ACHN (cell line): ENCODE measurements at regions not wholly inside any gene's neighbourhood (a gene's known extent, or its start where the extent isn't known, plus 50 kb on each side); places are given as distances from the start of the nearest gene placed in this dataset.
"Not testable (repeated sequence)": the region's sequence is repeated elsewhere in the genome, so short reads cannot be mapped to it uniquely, and the experiment has no call there.

Experiments
- DNase-seq: peaks from one replicate; pipeline ENCODE4 v3.0.0-alpha.2; 2015
- in situ Hi-C: cut with HindIII; loops from 2 replicates; pipeline ENCODE4 v1.10.0; 2017; ENCODE audit warnings: low sequenced_read_pairs, low pct_ligation_motif_present, low pct_unique_long_range_greater_than_20kb

DNA sequence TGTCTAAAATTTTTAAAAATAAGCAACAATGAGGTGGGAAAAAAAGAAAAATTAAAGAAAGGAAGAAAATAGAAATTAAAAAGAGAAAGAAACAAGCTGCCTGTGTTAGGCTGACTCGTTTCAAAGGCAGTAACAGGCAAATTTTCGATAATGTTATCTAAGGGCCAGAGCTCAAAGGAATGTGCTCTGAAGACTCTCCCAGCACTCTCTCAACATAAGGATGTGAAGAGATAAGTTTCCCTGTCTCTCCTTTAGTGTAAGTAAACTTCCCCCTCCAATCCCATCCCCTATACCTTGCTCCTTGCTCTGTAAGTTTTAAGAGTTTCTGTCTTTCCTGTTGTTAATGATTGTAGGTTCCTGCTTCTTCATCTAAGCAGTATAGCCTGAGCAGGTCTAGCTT, 172.8 kb downstream of the TEX13C start:
- in situ Hi-C loops: no loop called here
- DNase-seq: no peak

DNA sequence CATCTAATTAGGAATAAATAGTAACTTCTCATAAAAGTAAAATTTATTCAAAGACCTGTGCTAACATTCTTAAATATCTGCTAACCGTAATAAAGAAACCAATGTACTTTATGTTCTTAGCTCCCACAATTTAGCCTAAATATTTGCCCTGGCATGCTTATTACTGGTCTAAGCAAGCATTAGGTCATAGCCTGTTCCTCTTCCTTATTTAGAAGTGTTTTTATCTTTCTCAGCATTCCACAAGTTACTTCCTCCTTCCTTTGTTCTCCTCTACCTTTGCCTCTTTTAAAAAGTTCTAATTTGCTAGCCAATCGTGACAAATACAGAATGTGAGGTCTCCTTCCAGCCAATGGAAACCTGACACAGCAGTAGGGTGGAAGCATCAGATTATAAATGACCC, 173.3 kb downstream of the TEX13C start:
- in situ Hi-C loops, DNase-seq: not testable (repeated sequence)

DNA sequence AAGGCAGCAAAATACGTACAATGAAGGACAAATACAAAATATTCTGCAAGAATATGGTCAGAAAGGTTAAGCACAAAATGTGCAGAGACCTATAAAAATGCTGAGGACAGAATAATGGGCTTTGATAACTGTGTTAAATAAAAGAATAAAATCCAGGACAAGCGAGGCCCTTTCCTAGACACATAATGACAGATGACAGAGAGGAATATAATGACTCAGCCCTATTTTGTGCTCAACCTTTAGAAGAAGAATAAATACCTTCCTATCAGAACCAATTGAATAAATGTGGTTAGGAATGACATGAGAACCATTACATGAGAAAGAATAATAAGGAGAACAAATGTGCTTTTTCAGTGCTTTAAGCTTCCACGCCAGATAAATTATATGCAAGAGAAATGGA, 178.0 kb downstream of the TEX13C start:
- DNase-seq: no peak
- in situ Hi-C loops: no loop called here

DNA sequence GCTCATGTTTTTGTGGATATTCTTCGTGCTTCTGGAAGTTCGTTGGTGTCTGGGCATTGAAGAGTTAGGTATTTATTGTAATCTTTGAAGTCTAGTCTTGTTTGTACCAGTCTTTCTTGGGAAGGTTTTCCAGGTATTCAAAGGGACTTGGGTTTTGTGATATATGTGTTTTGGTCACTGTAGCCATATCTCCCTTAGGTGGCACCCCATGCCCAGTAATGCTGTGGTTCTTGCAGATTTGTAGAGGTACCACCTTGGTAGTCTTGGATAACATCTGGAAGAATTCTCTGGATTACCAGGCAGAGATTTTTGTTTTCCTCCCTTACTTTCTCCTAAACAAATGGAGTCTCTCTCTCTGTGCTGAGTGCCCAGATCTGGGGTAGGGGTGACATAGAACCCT, 184.1 kb downstream of the TEX13C start:
- in situ Hi-C loops: no loop called here
- DNase-seq: no peak

DNA sequence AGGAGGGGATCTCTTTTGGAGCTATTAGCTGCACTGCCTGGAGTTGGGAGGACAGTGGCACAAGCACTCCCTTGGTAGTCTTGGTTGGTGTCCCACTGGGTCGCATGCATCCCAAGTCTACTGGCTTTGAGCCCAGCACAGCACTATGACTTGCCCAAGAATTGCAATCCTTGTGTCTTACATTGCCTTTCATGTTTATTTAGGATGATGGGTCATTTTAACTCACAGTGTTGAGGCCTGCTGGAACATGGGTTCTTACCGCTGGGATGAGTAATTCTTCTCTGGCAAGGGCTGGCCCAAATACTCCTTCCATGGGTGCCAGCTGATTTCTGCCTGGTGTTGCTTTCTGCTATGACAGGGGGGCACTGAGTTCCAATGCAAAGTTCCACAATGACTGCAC, 185.5 kb downstream of the TEX13C start:
- in situ Hi-C loops: no loop called here
- no peak for DNase-seq

DNA sequence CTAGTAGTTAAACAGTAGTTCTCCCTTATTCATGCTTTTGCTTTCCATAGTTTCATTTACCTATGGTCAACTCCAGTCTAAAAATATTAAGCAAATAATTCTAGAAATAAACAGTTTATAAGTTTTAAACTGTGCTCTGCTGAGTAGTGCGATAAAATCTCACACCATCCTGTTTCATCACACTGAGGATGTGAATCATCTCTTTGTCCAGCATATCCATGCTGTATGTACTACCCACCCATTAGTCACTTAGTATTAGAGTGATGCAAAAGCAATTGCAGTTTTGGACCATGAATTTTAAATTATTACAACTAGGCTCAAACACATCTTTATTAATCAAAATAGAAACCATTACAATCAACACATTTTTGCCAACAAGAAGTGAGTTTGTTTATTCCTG, 187.4 kb downstream of the TEX13C start:
- in situ Hi-C loops: no loop called here
- DNase-seq: no peak

DNA sequence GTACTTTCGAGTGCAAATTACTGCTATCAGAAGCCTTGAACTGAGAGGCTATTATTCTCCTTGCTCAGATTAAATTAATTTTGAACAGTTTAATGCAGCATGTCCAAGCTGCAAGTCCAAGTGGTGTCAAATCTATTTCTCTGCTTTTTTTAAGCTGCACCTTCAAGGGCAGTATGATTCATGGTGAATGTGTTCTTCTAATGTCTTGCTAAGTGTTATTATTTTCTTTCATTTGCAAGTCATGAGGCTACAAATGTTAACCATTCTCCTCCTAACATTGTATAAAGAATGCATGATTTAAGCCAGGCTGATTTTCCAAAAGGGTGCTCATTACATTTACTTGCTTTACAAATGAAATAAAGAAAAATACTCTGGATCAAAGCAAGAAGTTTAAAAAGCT, 200.4 kb downstream of the TEX13C start:
- in situ Hi-C loops: no loop called here
- DNase-seq: no peak

DNA sequence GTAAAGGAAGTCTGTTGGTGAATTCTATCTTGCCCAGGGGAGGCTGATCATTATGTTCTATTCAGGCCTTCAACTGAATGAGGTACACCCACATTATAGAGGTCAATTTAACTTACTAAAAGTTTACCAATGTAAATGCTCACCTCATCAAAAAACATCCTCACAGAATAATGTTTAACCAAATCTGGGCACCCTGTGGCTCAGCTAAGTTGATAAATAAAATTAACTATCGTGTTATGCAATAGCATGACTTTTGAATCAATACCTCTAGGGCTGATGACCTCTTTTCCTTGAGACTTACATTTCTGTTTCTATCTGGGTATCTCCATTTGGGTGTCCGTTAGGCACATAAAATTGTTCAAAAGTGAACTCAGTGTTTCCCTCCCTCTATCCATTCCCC, 203.1 kb downstream of the TEX13C start:
- no peak for DNase-seq
- in situ Hi-C loops: no loop called here

DNA sequence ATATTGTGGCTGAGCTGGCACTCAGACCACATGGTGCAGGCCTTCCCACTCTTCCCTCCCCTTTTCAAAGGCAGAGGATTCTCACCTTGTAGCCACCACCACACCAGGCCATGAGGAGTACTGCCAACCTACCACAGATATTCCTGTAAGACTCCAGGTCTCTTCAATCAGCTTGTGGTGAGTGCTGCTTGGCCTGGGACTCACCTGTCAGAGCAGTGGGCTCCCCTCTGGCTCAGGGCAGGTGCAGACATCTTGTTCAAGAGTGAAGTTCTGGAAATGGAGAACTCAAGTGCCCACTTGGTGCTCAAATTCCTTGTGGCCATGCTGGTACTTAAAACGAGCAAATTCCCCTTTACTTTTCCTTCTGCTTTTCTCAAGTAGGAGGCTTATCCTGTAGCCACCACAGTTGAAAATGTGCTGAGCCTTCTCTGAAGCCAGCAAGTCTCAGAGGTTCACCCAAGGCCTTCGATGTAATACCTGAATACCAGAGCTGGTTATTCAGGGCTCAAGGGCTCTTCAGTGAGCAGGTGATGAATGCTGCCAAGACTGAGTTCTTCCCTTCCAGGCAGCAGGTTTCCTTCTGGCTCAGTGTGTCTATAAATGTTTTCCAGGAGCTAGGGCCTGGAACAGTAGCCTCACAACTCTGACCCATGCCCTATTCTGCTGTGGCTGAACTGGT, 212.9 kb downstream of the TEX13C start:
- in situ Hi-C loops: no loop called here
- no peak for DNase-seq

DNA sequence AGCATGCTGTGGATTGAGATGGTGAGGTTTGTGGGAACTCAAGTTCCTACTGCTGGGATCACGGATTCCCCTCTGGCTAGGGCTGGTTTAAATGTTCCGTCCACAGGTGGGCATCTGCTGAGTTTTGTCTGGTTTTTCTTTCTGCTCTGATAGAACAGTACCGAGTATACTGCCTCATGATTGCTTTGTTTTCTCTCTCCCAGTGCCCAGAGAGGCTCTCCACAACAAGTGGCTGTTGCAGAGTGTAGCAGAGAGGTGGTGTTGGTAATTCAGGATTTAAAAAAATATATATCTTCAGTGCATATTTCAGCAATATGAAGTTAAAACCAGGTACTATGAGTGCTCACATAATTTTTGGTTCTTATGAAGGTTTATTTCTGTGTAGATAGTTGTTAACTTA, 213.7 kb downstream of the TEX13C start:
- in situ Hi-C loops: no loop called here
- DNase-seq: no peak

DNA sequence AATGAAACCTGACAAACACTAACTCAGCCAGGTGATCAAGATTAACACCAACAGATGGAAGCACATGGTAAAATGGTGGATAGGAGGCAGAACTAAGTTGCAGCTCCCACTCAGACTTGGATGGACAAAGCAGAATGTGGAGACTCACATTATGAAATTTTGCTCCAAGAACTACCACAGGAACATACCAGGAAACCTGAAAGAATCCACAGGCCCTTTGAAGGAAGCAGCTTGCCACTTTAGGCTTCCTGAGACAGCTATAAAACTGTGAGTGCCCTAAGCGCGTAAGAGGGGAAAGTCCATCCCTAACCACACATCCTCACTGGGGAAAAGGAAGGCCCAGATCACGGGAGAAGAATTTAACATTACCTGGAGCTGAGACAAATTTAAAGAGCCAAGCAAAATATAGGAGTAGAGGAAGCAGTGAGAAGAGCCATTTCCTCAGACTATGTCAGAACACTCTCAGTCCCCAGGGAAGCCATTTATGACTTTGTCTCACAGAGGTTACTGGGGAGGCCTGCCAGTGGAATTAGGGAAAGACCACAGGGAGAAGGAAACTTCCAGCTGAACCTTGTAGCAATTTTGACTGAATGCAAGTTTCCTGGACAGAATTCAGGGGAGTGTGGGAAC, 224.5 kb downstream of the TEX13C start:
- no peak for DNase-seq
- in situ Hi-C loops: no loop called here

DNA sequence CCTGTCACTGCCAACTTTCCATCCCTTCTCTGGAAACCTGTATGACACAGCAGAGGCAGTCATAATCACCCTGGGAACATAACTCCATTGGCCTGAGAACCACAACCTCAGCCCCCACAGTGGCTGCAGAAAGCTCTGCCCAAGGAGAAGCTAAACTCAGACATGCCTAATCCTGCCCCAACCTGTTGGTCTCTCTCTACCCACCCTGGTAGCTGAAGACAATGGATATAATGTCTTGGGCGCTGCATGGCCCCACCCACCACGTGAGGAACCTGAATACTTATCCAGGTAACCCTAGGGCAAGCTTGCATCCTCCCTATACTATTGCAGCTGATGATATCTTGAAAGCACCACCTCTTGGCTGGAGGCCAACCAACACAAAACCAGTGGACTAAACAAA, 225.2 kb downstream of the TEX13C start:
- in situ Hi-C loops: no loop called here
- DNase-seq: no peak

DNA sequence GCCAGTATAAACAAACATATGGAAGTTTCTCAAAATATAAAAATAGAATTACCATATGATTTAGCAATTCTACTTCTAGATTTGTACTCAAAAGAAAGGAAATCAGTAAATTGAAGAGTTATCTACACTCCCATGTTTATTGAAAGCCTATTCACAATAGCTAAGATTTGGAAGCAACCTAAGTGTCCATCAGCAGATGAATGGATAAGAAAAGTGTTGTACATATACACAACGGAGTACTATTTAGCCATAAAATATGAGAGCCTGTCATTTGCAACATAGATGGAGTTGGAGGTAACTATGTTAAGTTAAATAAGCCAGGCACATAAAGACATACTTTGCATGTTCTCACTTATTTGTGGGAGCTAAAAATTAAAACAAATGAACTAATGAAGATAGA, 257.8 kb downstream of the TEX13C start:
- no peak for DNase-seq
- in situ Hi-C loops: no loop called here

DNA sequence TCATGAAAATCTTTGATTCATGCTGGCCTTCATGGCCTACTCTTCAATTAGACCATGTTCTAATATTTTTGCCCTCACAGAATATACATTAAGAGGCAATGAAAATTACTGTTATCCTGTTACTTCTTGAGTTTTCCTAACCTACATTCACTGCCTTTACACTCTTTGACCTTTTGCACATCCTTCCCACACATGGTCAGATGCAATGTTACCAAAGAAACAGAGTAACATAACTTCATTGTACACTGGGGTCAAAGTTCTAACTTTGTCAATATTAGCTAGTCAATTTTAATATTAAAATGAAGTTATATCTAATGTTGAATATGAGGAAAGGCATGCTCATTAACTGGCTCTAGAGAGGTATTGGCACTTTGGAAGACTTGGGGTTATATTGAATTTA, 284.8 kb downstream of the TEX13C start:
- DNase-seq: no peak
- in situ Hi-C loops: no loop called here

DNA sequence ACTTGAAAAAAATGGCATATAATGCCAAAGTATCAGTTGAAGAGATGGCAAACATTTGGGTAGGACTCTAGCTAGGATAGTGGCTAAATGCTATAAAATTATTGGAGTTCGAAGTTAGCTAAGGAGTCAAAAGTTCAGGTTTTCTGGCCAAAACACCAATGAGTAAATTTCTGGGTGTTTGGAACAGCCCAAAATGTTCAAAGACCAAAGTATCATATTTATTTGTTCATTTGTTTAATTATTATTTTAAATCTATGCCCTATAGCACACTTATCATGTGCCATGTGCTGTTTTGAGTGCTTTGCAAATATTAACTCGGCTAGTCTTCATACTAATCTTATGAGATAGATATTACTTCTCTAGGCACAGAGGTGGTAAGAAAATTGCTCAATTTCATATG, 285.5 kb downstream of the TEX13C start:
- in situ Hi-C loops: no loop called here
- DNase-seq: no peak

DNA sequence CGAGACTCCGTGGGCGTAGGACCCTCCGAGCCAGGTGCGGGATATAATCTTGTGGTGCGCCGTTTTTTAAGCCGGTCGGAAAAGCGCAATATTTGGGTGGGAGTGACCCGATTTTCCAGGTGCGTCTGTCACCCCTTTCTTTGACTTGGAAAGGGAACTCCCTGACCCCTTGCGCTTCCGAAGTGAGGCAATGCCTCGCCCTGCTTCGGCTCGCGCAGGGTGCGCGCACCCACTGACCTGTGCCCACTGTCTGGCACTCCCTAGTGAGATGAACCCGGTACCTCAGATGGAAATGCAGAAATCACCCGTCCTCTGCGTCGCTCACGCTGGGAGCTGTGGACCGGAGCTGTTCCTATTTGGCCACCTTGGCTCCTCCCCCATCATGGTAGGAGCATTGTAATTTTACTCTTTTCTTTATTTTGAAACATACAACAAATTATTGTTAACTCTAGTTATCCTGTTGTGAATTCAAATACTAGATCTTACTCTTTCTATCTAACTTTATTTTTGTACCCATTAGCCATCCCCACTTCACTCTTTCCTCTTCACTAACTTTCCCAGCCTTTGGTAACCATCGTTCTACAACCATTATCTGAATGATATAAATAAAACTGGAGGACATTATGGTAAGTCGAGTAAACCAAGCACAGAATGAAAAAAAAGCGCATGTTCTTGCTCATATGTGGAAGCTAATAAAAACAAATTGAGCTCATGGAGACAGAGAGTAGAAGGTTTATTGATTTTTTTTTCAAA, 295.1 kb downstream of the TEX13C start:
- DNase-seq, in situ Hi-C loops: not testable (repeated sequence)

DNA sequence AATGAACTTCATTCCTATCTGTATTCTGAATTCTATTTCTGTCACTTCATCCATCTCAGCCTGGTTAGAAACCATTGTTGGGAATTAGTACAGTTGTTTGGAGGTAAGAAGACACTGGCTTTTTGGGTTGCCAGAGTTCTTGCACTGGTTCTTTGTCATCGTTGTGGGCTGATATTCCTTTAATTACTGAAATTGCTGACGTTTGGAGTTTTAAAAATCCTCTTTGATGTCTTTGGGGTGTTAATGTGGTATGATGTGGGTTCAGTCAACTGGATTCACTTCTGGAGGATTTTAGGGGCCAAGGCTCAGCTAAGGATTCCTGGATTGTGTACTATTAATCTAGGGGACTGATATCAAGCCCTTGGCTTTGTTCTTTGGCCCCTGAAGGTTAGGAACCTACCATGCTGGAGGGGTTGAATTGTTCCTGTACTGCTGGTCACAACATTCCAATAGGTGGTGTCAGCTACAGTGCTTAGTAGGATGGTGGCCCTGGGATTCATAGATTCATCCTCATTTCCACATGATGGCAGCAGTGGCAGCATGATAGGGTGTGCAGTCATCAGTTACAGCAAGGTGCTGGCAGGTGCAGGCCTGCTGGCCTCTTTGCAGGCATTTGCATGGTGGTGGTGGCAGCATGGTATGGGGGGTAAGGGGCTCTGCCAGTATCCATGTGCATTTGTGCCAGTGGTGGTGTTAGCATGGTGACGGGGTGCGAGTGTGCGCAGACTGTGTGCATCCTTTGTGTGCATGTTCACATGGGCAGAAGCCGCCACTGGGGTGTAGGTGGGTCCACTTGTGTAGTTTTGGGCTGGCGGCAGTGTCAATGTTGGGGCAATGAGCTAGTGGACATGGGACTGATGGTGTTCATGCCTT, 301.3 kb downstream of the TEX13C start:
- in situ Hi-C loops: no loop called here
- no peak for DNase-seq

DNA sequence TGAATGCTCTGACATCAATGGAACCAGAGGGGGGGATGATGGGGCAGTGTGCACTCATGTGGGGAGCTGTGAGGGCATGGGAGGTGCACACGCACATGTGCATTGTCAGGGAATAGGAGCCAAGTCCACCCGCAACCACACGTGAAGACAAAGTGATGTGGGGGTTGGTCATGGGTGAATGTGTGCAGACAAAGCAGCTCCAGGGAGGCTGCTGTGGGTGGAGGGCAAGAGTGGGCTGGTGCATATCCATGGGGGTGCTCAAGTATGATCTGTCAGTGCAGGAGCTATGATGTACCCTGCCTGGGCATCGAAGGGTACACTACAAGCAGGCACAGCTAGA, 301.9 kb downstream of the TEX13C start:
- no peak for DNase-seq
- in situ Hi-C loops: no loop called here

DNA sequence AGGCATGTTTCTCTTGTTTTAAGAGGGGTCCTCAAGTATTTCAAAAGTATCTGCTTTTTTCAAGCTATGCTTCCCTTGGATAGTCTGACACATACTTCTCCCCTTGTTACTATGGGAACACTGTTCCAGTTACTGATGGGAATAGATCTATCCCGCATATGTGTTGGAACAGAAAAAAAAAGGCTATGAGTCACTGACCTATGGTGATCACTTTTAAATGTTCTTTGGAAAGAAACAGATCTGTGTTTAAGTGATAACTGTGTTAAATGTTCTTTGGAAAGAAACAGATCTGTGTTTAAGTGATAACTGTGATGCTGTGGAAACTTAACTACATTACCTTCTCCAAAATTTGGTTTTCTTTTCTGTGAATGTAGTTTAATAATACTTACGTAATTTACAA, 303.2 kb downstream of the TEX13C start:
- no peak for DNase-seq
- in situ Hi-C loops: no loop called here
